Hypothalamus (tissue), 51 donors: ENCODE measurements at regions not wholly inside any gene's neighbourhood (a gene's known extent, or its start where the extent isn't known, plus 50 kb on each side); places are given as distances from the start of the nearest gene placed in this dataset.

Source experiments
- DNase-seq, 51 donors: peaks; one replicate each; lab custom pipeline; 2025; lab: John Stamatoyannopoulos, UW

GRCh38 chr2:144579556-144579955 is 59.6 kb upstream of the ZEB2 start:
- DNase-seq: no peak

- no peak for DNase-seq
These were observed 58.2 kb upstream of the ZEB2 start for GRCh38 chr2:144578099-144578498.

- DNase-seq: no peak
These were observed 53.1 kb upstream of the ZEB2 start for GRCh38 chr2:144572977-144573376.

- DNase-seq: no peak
These were observed 51.9 kb upstream of the ZEB2 start for GRCh38 chr2:144571770-144572169.

- no peak for DNase-seq
These were observed 50.6 kb upstream of the ZEB2 start for GRCh38 chr2:144570566-144570965.
